Endothelial cell of umbilical vein (primary cell): ENCODE measurements at regions not wholly inside any gene's neighbourhood (a gene's known extent, or its start where the extent isn't known, plus 50 kb on each side); places are given as distances from the start of the nearest gene placed in this dataset.

Experiments used
- BruUV-seq: library from RNA; stranded (reverse); fragments of 400-500 nt; replicated peaks from 2 replicates; lab custom pipeline; 2021; lab: Mats Ljungman, UMichigan
- CTCF ChIA-PET: fragments of 300-600, 350-600 bp; sonication (Branson Sonifier 250); formaldehyde crosslinking; loops from one replicate; lab custom pipeline; 2021; ENCODE audit warnings: antibody characterized with exemption, inconsistent platforms; lab: Charles Lee
- POLR2A ChIA-PET: fragments of 300-600, 350-600 bp; sonication (Branson Sonifier 250); formaldehyde crosslinking; loops from one replicate; lab custom pipeline; 2021; ENCODE audit warnings: antibody characterized with exemption, inconsistent platforms; lab: Charles Lee
- DNase-seq: peaks from one replicate; pipeline ENCODE4 v3.0.0-alpha.2; 2011; ENCODE audit warnings: low read depth, low spot score
- FAIRE-seq: peaks from 2 replicates; lab custom pipeline; 2011; peaks lifted over from hg19 to GRCh38; lab: Jason Lieb, UNC
- H2AFZ ChIP-seq: 2 replicates; pipeline ENCODE4 v1.6.0; 2012; ENCODE audit warnings: low read depth, low read length, control low read depth, inconsistent platforms
- H3K27ac ChIP-seq: 2 replicates; pipeline ENCODE4 v1.5.1; 2011; ENCODE audit warnings: low read depth, mild to moderate bottlenecking, control low read depth, low read length, moderate library complexity; ENCODE audit not compliant: insufficient read depth
- H3K27me3 ChIP-seq, 2 experiments: 2 replicates each; pipeline versions ENCODE4 v1.6.0 to v1.6.1; 2011; ENCODE audit warnings: low read length in 2 of 2, mixed read lengths in 1 of 2; ENCODE audit not compliant: control insufficient read depth in 2 of 2, insufficient read depth in 2 of 2
- H3K36me3 ChIP-seq, 2 experiments: 2 replicates in 1 of 2; 3 replicates in 1 of 2; pipeline ENCODE4 v1.5.1; 2011; ENCODE audit warnings: low read length in 2 of 2, mild to moderate bottlenecking in 1 of 2, moderate library complexity in 1 of 2; ENCODE audit not compliant: control insufficient read depth in 2 of 2, insufficient read depth in 2 of 2; ENCODE audit errors: extremely low read depth in 1 of 2
- H3K4me1 ChIP-seq: 3 replicates; pipeline ENCODE4 v1.5.1; 2011; ENCODE audit warnings: mild to moderate bottlenecking, low read length; ENCODE audit not compliant: control insufficient read depth, insufficient read depth; ENCODE audit errors: extremely low read depth
- H3K4me2 ChIP-seq: 2 replicates; pipeline ENCODE4 v1.6.1; 2011; ENCODE audit warnings: low read length, control low read depth, mixed read lengths; ENCODE audit not compliant: insufficient read depth
- H3K4me3 ChIP-seq, 3 experiments: fragments of 200-600 bp in 1 of 3; sonication (generic), shearing (Covaris generic) in 1 of 3; replicated peaks in 1 of 3; 2 replicates each; pipeline ENCODE4 v1.5.1; 2011 to 2016; ENCODE audit warnings: control low read depth in 3 of 3, low read length in 3 of 3, mild to moderate bottlenecking in 2 of 3, inconsistent platforms in 1 of 3, low read depth in 1 of 3, moderate library complexity in 1 of 3; ENCODE audit not compliant: insufficient read depth in 1 of 3
- H3K79me2 ChIP-seq: 2 replicates; pipeline ENCODE4 v1.6.0; 2012; ENCODE audit warnings: low read length, inconsistent platforms; ENCODE audit not compliant: control insufficient read depth, insufficient read depth
- H3K9ac ChIP-seq: replicated peaks from 2 replicates; pipeline ENCODE3; 2011; ENCODE audit warnings: low read length, control low read depth; ENCODE audit not compliant: insufficient read depth; ENCODE audit errors: extremely low read depth
- H3K9me1 ChIP-seq: replicated peaks from 3 replicates; pipeline ENCODE4 v1.6.0; 2011; ENCODE audit warnings: mild to moderate bottlenecking, low read length; ENCODE audit not compliant: control insufficient read depth, insufficient read depth; ENCODE audit errors: extremely low read depth
- H3K9me3 ChIP-seq: replicated peaks from 2 replicates; pipeline ENCODE4 v1.5.1; 2012; ENCODE audit warnings: low read length, inconsistent platforms; ENCODE audit not compliant: control insufficient read depth, insufficient read depth
- H4K20me1 ChIP-seq: replicated peaks from 2 replicates; pipeline ENCODE3; 2011; ENCODE audit warnings: mild to moderate bottlenecking, low read length; ENCODE audit not compliant: control insufficient read depth, insufficient read depth; ENCODE audit errors: extremely low read depth
- CTCF ChIP-seq, 2 donors: IDR thresholded peaks; 1 replicate in 1 of 2; 2 replicates in 1 of 2; pipeline ENCODE4 v1.5.1; 2011; ENCODE audit warnings: low read length in 2 of 2, mild to moderate bottlenecking in 2 of 2, moderate library complexity in 2 of 2, control low read depth in 1 of 2, inconsistent platforms in 1 of 2, low read depth in 1 of 2; ENCODE audit not compliant: insufficient read depth in 1 of 2; ENCODE audit errors: extremely low read depth in 1 of 2
- FOS ChIP-seq: IDR thresholded peaks from 2 replicates; pipeline ENCODE4 v1.6.1; 2011; ENCODE audit warnings: mild to moderate bottlenecking, low read length, moderate library complexity, borderline replicate concordance; ENCODE audit not compliant: insufficient read depth
- GATA2 ChIP-seq: IDR thresholded peaks from 2 replicates; pipeline ENCODE4 v1.7.0; 2011; ENCODE audit warnings: low read depth, mild to moderate bottlenecking, moderate library complexity, mixed read lengths, low read length; ENCODE audit not compliant: insufficient read length, insufficient read depth
- JUN ChIP-seq: IDR thresholded peaks from 2 replicates; pipeline ENCODE4 v1.6.1; 2011; ENCODE audit warnings: borderline replicate concordance, low read depth; ENCODE audit not compliant: insufficient read length, insufficient read depth
- MAX ChIP-seq: IDR thresholded peaks from 2 replicates; pipeline ENCODE4 v1.6.1; 2011; ENCODE audit not compliant: insufficient read depth, insufficient read length
- dilution Hi-C: fragments of 300-500 bp; cut with MboI; formaldehyde crosslinking; loops from one replicate; pipeline ENCODE4 v1.15.0; 2019; ENCODE audit warnings: low sequenced_read_pairs; ENCODE audit not compliant: extremely low pct_ligation_motif_present
- intact Hi-C: fragments of 100-400 bp; cut with micrococcal nuclease; formaldehyde crosslinking; loops from one replicate; pipeline ENCODE4 v1.10.0; 2022

- H4K20me1 ChIP-seq = no peaks in the 10 kb centered on the region
- CTCF ChIA-PET = interaction anchor here (0.6 to 1.0 kb wide), 3 partner anchors 14 to 34 kb away, joined by 3 to 5 read pairs (median 4); no protein-coding TSS in a partner anchor
- no peak overlapping the region for H2AFZ ChIP-seq
- no peaks in the 10 kb centered on the region for H3K27me3 ChIP-seq
- H3K4me1 ChIP-seq = peaks cover 3% of the 10 kb centered on the region
- H3K9me3 ChIP-seq = no peaks in the 10 kb centered on the region
- dilution Hi-C loops (no loop called here), intact Hi-C loops (no loop called here)
- POLR2A ChIA-PET = no interaction called here
- no peaks in the 10 kb centered on the region for H3K9me1 ChIP-seq
- no peaks in the 10 kb centered on the region for H3K79me2 ChIP-seq
- TF ChIP-seq CTCF (IDR thresholded peaks at IDR 0.05; ENCODE audit: extremely low read depth in 1 of 2, insufficient read depth in 1 of 2, low read depth in 1 of 2, low read length in 2 of 2) (no peak), FOS (no peak), GATA2 (peak; percentile 65)
- no peak overlapping the region for H3K4me3 ChIP-seq
- DNase-seq (no peak), FAIRE-seq (no peak)
- no peak overlapping the region for H3K9ac ChIP-seq
- H3K4me2 ChIP-seq = no peak overlapping the region
- no peaks in the 10 kb centered on the region for H3K36me3 ChIP-seq
- no peak overlapping the region for H3K27ac ChIP-seq
- no TSS peak for BruUV-seq
These were observed 98.9 kb upstream of the DPYD start for GRCh38 chr1:98019747-98020146.

- Histone ChIP-seq H2AFZ (no peak overlapping the region), H3K4me2 (no peak overlapping the region), H3K27ac (no peak overlapping the region), H3K9me3 (no peaks in the 10 kb centered on the region), H3K9ac (no peak overlapping the region), H3K4me1 (peaks cover 3% of the 10 kb centered on the region), H3K9me1 (no peaks in the 10 kb centered on the region), H3K4me3 (no peak overlapping the region), H4K20me1 (no peaks in the 10 kb centered on the region), H3K79me2 (no peaks in the 10 kb centered on the region), H3K36me3 (no peaks in the 10 kb centered on the region), H3K27me3 (no peaks in the 10 kb centered on the region)
- intact Hi-C loops (no loop called here), dilution Hi-C loops (no loop called here)
- TF ChIP-seq MAX (no peak), CTCF (IDR thresholded peaks at IDR 0.05; ENCODE audit: extremely low read depth in 1 of 2, insufficient read depth in 1 of 2, low read depth in 1 of 2, low read length in 2 of 2) (no peak), JUN (no peak)
- BruUV-seq = no TSS peak
- CTCF ChIA-PET = interaction anchor here (1.1 to 1.2 kb wide), 2 partner anchors 7 to 450 kb away, joined by 3 to 4 read pairs; no protein-coding TSS in a partner anchor
- POLR2A ChIA-PET = no interaction called here
- no peak for DNase-seq
- no peak for FAIRE-seq
These were observed 97.2 kb upstream of the DPYD start for GRCh38 chr1:98018074-98018473.
